ENCODE measurements at regions not wholly inside any gene's neighbourhood (a gene's known extent, or its start where the extent isn't known, plus 50 kb on each side); places are given as distances from the start of the nearest gene placed in this dataset.

GRCh38 chr6:51430589-51430988 is 611.9 kb downstream of the TFAP2B start:
- TF ChIP-seq POLR2A (IDR thresholded peaks at IDR 0.05) (no peak), CTCF (IDR thresholded peaks at IDR 0.05) (no peak)

All from prostate gland (tissue), 2 donors.